Body of pancreas (tissue), 4 donors: ENCODE measurements at regions not wholly inside any gene's neighbourhood (a gene's known extent, or its start where the extent isn't known, plus 50 kb on each side); places are given as distances from the start of the nearest gene placed in this dataset.

Source experiments
- CTCF ChIP-seq, 7 experiments: fragments of 450-650 bp in 4 of 7; fragments of 200-600 bp in 3 of 7; sonication (generic) in 3 of 7; IDR thresholded peaks; one replicate each; pipeline ENCODE4 v1.5.1; 2016 to 2019; ENCODE audit warnings: antibody characterized with exemption in 7 of 7
- POLR2A ChIP-seq, 3 donors: fragments of 450-650 bp; IDR thresholded peaks; one replicate each; pipeline ENCODE4 v1.6.1; 2016; ENCODE audit warnings: antibody characterized with exemption in 3 of 3, mild to moderate bottlenecking in 2 of 3

GRCh38 chr3:59514865-59515482 is 465.1 kb upstream of the CFAP20DC start:
- TF ChIP-seq POLR2A (IDR thresholded peaks at IDR 0.05) (no peak), CTCF (IDR thresholded peaks at IDR 0.05) (no peak)
